ENCODE measurements at regions not wholly inside any gene's neighbourhood (a gene's known extent, or its start where the extent isn't known, plus 50 kb on each side); places are given as distances from the start of the nearest gene placed in this dataset.

GRCh38 chr7:137086896-137087295, 218.4 kb downstream of the CHRM2 start:
- no peaks in the 10 kb centered on the region for H3F3A ChIP-seq (ENCODE audit: control insufficient read depth, insufficient read depth)
- TF ChIP-seq CTCF (IDR thresholded peaks at IDR 0.05; ENCODE audit: low read depth, low read length, poor library complexity, severe bottlenecking) (no peak), EZH2phosphoT487 (IDR thresholded peaks at IDR 0.05; ENCODE audit: borderline replicate concordance, low read length) (no peak)
- H3K4me3 ChIP-seq (ENCODE audit: low read length): no peak overlapping the region

GRCh38 chr7:137084607-137085380, 216.3 kb downstream of the CHRM2 start:
- no peaks in the 10 kb centered on the region for H3K9me2 ChIP-seq (replicated peaks; ENCODE audit: control insufficient read depth, low read length)
- H3K9me3 ChIP-seq (ENCODE audit: control insufficient read depth, insufficient read depth, low read length): no peaks in the 10 kb centered on the region
- no peaks in the 10 kb centered on the region for H3K79me2 ChIP-seq (ENCODE audit: control insufficient read depth, low read length)
- no peak overlapping the region for H3K4me3 ChIP-seq (ENCODE audit: low read length)
- no peaks in the 10 kb centered on the region for H3K27me3 ChIP-seq (ENCODE audit: control insufficient read depth, low read length)
- H3F3A ChIP-seq (ENCODE audit: control insufficient read depth, insufficient read depth): no peaks in the 10 kb centered on the region
- no peak overlapping the region for H3K4me2 ChIP-seq (ENCODE audit: low read length)
- no peaks in the 10 kb centered on the region for H3K4me1 ChIP-seq (ENCODE audit: control insufficient read depth, low read length)
- no peaks in the 10 kb centered on the region for H3K36me3 ChIP-seq (ENCODE audit: control insufficient read depth, low read length)
- H3K27ac ChIP-seq (ENCODE audit: low read depth, low read length): no peak overlapping the region
- H4K20me1 ChIP-seq (ENCODE audit: control insufficient read depth, insufficient read depth, low read depth, low read length): no peaks in the 10 kb centered on the region
- TF ChIP-seq EZH2phosphoT487 (IDR thresholded peaks at IDR 0.05; ENCODE audit: borderline replicate concordance, low read length) (no peak), CTCF (IDR thresholded peaks at IDR 0.05; ENCODE audit: low read depth, low read length, poor library complexity, severe bottlenecking) (no peak)

More at GRCh38 chr7:137086896-137087295, 218.4 kb downstream of the CHRM2 start:
- Histone ChIP-seq H3K9me2 (replicated peaks; ENCODE audit: control insufficient read depth, low read length) (no peaks in the 10 kb centered on the region), H3K36me3 (ENCODE audit: control insufficient read depth, low read length) (no peaks in the 10 kb centered on the region), H3K4me1 (ENCODE audit: control insufficient read depth, low read length) (no peaks in the 10 kb centered on the region), H3K27me3 (ENCODE audit: control insufficient read depth, low read length) (no peaks in the 10 kb centered on the region), H3K4me2 (ENCODE audit: low read length) (no peak overlapping the region), H3K9me3 (ENCODE audit: control insufficient read depth, insufficient read depth, low read length) (no peaks in the 10 kb centered on the region), H4K20me1 (ENCODE audit: control insufficient read depth, insufficient read depth, low read depth, low read length) (no peaks in the 10 kb centered on the region), H3K27ac (ENCODE audit: low read depth, low read length) (no peak overlapping the region), H3K79me2 (ENCODE audit: control insufficient read depth, low read length) (no peaks in the 10 kb centered on the region)

- Histone ChIP-seq H3K4me1 (ENCODE audit: control insufficient read depth, low read length) (no peaks in the 10 kb centered on the region), H3K9me3 (ENCODE audit: control insufficient read depth, insufficient read depth, low read length) (no peaks in the 10 kb centered on the region), H3K27me3 (ENCODE audit: control insufficient read depth, low read length) (no peaks in the 10 kb centered on the region), H3K36me3 (ENCODE audit: control insufficient read depth, low read length) (no peaks in the 10 kb centered on the region), H4K20me1 (ENCODE audit: control insufficient read depth, insufficient read depth, low read depth, low read length) (no peaks in the 10 kb centered on the region), H3F3A (ENCODE audit: control insufficient read depth, insufficient read depth) (no peaks in the 10 kb centered on the region), H3K27ac (ENCODE audit: low read depth, low read length) (no peak overlapping the region), H3K9me2 (replicated peaks; ENCODE audit: control insufficient read depth, low read length) (no peaks in the 10 kb centered on the region), H3K4me3 (ENCODE audit: low read length) (no peak overlapping the region), H3K4me2 (ENCODE audit: low read length) (no peak overlapping the region), H3K79me2 (ENCODE audit: control insufficient read depth, low read length) (no peaks in the 10 kb centered on the region)
- TF ChIP-seq CTCF (IDR thresholded peaks at IDR 0.05; ENCODE audit: low read depth, low read length, poor library complexity, severe bottlenecking) (no peak), EZH2phosphoT487 (IDR thresholded peaks at IDR 0.05; ENCODE audit: borderline replicate concordance, low read length) (no peak)
Observed at GRCh38 chr7:137082391-137082790, 213.9 kb downstream of the CHRM2 start.

Measured in DOHH2 (cell line).